NCI-H2227 treated with DMSO at 0.1 percent for 48 hours (cell line): ENCODE measurements at regions not wholly inside any gene's neighbourhood (a gene's known extent, or its start where the extent isn't known, plus 50 kb on each side); places are given as distances from the start of the nearest gene placed in this dataset.
"Not testable (repeated sequence)": the region's sequence is repeated elsewhere in the genome, so short reads cannot be mapped to it uniquely, and the experiment has no call there.

Experiments used
- DNase-seq: peaks from one replicate; lab custom pipeline; 2025; lab: John Stamatoyannopoulos, UW

DNA sequence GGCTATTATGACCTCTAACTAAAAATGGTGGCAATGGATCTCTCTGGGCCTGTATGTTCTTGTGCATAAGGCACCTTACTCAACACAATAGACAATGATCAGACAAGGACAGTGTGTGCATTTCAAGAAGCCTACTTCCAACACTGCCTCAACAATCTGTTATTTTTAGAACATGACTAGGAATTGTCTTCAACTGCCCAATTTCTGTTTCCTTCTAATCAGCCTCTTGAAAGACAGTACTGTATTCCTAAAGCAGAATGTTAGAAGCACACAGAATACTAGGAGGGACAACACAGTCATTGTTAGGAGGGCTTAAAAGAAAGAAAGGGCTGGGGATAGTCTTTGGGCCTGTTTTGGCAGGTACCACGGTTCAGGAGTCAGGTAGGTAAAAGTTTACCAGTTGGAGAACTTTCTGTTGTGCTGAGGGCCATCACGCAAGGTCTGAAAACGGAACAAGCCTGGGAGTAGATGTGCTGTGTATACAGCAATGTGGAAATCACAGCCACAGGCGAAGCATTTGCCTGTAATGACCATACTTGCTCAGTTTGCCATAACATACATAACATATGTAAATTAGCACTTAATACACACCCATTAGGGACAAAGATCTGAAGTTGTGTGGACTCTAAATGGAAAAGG is 100.8 kb upstream of the ATXN3L start:
- DNase-seq: no peak

DNA sequence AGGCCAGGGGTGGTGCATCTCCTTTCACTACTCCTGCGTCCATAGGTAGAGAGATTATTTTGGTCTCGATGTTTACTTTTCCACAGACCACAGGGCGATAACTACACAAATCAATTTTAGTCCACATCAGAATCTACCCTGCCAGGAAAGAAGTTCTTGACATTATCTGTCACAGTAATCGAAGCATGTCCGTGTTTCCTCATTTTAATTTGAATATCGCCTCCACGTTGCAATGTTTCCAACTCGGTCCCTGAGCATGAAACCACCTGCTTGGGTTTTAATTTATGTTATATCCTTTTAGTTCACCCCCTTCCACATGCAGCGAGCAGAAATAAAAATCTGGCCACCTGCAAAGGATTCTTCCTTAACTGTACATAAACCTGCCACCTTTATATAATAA is 100.1 kb upstream of the ATXN3L start:
- no peak for DNase-seq

DNA sequence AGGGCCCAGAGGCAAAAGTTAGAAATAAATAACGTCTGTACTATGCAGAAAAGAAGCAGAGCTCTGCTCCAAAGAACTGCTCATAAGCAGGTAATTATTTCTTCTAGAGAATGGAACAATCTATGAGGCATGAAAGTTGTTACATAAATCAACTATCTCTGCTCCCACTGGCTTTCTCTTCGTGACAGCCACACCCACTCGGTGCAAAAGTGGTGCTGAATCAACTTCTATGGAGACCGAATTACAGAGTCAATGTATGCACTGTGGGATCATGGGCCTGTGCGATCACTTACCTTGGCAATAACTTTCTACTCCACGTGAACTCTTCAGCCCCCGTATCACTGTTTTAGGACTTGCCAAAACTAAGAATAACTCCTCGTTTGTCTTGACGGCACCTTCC is 99.4 kb upstream of the ATXN3L start:
- DNase-seq: no peak

DNA sequence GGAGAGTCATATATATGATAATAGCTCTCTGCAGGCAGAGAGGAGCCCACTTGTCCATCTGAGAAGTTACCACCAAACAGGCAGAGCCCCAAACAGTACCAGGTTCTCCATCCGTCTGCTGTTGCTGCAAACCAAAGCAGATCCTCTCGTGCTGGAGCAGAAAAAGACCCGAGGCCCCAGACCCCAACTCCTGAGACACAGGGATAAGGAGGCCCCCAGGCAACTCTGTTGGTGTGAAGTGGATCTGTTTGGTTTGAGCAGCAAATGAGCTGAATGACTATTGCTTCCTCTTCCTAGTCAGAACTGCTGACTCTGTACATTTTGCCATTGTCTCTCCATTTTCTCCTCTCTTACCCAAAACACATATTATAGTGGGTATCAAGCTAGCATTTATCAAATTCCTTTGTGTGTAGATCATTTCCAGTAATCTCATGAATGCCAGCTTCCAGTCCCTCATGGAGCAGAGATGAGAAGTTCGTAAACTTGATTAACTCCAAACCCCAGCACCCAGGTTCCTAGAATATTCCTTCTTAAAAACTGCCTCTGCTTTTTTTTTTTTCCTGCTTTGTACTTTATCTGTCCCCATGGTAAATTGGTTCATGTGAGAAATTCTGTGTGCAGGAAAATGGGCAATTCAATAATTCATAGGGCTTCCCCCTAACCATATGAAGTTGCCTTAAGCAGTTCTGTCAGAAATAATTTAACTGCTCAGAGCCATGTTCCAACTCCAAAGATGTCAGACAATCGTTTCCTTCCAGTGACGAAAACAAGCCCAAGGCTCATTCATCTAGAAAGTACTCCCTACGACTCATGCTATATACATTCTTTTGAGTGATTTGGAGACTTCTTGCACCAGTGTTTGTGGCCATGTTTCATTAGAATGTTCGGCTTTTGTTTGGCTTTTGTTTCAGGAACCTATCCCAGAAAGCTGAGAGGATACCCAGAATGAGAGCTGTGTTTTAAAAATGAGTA is 98.6 kb upstream of the ATXN3L start:
- no peak for DNase-seq

DNA sequence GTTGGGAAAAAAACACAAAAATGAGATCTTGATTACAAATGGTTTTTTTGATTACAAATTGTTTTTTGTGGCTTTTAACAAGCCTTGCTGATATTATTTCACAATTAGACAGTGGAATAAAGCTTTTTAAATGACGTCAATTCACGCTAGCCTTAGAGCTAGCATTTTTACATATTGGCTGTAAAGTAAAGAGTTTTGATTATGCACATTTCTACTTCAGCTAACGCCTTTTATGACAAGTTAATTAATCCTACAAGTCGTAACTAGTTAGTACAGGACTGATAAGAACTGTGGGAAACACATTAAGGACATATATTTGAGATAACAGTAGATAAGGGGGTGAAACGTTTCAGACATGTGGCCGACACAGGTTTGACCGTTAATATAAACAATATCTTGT is 95.7 kb upstream of the ATXN3L start:
- DNase-seq: no peak

DNA sequence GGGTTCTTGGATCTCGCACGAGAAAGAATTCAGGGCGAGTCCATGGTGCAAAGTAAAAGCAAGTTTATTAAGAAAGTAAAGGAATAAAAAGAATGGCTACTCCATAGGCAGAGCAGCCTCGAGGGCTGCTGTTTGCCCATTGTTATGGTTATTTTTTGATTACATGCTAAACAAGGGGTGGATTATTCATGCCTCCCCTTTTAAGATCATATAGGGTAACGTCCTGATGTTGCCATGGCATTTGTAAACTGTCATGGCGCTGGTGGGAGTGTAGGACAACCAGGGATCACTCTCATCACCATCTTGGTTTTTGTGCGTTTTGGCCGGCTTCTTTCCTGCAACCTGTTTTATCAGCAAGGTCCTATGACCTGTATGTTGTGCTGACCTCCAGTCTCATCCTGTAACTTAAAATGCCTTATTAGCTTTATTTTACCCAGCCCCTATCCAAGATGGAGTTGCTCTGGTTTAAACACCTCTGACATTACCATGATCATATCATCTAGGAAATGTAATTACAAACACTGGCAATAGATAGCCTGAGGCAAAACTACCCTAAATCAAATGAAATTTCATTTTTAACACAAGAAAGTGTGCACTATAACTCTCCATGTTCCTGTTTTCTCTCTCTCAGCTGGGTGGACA is 94.3 kb upstream of the ATXN3L start:
- DNase-seq: no peak

DNA sequence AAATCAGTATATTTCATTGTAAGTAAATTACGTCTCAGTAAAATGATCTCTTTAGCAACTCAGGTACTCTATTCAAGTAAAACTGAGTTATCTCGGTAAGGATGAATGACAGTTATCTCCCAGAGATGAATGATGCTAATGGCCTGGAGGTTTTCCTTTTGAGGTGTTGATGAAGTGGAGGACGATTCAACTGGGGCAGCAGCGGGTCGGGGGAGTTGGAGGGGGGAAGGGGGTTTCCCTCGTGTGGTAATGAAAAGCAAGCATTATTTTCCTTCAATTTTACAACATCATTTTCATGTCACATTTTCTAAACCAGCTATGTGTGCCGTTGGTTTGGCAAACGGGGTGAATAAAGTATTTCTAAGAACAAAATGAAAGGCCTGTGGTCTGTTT is 92.4 kb upstream of the ATXN3L start:
- DNase-seq: no peak

DNA sequence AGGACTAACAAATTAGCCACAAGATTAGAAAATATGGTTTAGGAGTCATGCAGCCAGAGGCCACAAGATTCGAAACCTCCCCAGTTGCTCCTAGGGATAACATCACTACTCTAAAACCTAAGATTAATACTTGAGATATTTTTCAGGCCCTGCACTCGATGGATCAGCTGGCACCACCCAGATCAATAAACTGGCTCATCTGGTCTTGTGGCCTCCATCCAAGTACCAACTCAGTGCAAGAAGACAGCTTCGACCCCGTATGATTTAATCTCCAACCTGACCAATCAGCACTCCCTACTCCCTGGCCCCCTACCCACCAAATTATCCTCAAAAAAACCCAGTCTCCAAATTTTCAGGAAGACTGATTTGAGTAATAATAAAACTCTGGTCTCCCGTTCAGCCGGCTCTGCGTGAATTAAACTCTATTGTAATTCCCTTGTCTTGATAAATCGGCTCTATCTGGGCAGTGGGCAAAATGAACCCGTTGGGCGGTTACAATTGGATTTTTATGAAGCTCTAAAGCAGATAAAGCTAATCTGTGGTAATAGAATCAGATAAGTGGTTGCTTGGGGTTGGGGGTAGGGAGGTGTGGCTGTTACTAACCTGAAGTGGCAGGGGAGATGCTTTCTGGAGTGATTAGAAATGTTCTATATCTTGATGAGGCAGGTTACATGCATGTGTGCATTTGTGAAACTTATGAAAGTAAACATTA is 91.8 kb upstream of the ATXN3L start:
- DNase-seq: peak; percentile 35

DNA sequence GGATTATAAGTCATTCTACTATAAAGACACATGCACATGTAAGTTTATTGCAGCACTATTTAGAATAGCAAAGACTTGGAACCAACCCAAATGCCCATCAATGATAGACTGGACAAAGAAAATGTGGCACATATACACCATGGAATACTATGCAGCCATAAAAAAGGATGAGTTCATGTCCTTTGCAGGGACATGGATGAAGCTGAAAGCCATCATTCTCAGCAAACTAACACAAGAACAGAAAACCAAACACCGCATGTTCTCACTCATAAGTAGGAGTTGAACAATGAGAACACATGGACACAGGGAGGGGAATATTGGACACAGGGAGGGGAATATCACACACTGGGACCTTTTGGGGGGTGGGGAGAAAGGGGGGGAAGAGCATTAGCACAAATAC is 88.7 kb upstream of the ATXN3L start:
- not testable (repeated sequence) for DNase-seq

DNA sequence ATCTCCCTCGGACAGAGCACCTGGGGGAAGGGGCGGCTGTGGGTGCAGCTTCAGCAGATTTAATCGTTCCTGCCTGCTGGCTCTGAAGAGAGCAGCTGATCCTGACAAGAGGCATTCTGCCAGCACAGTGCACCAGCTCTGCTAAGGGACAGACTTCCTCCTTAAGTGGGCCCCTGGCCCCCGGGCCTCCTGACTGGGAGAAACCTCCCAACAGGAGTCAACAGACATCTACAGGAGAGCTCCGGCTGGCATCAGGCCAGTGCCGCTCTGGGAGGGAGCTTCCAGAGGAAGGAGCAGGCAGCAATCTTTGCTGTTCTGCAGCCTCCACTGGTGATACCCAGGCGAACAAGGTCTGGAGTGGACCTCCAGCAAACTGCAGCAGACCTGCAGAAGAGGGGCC is 84.9 kb upstream of the ATXN3L start:
- DNase-seq: not testable (repeated sequence)

DNA sequence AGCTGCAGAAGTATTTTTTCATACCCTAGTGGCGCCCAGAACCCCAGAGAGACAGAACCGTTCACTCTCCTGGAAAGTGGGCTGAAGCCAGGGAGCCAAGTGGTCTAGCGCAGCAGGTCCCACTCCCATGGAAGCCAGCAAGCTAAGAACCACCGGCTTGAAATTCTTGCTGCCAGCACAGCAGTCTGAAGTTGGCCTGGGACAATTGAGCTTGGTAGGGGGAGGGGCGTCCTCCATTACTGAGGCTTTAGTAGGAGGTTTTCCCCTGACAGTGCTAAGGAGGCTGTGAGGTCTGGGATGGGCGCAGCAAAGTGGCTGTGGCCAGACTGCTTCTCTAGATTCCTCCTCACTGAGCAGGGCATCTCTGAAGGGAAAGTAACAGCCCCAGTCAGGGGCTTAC is 84.5 kb upstream of the ATXN3L start:
- no peak for DNase-seq

DNA sequence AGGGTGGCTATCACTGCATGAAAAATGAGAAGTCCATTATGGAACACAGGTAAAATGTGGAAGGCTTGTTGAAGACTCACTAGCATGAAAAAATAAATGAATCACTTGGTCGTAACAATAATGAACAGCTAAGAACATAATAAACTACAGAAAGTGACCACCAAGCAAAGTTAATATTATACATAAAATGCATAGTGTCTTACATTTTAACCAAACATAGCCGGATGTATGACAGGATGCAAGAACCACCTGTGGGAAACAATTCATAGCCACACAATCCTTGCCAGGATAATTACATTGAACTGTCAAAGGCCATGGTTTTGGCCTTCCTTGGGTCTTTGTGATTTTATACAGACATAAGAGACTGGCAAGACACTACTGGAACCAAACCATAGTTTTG is 81.9 kb upstream of the ATXN3L start:
- no peak for DNase-seq

DNA sequence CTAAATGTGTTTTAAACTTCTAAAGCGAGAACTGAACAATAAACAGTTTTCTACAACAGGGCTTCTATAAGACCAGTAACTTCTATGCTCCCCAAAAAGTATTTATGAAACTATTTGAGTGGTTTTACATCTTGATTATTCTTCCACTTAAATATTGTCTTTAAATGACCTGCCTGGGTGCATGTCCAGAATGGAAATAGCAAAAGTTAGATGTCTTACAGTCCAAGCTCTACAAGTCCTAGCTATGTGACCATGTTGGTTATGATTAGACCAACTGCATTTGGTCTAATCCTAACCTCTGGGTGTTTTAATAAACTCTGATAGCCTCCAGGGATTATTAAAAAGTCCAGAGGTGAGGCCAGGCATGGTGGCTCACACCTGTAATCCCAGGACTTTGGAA is 79.0 kb upstream of the ATXN3L start:
- DNase-seq: no peak

DNA sequence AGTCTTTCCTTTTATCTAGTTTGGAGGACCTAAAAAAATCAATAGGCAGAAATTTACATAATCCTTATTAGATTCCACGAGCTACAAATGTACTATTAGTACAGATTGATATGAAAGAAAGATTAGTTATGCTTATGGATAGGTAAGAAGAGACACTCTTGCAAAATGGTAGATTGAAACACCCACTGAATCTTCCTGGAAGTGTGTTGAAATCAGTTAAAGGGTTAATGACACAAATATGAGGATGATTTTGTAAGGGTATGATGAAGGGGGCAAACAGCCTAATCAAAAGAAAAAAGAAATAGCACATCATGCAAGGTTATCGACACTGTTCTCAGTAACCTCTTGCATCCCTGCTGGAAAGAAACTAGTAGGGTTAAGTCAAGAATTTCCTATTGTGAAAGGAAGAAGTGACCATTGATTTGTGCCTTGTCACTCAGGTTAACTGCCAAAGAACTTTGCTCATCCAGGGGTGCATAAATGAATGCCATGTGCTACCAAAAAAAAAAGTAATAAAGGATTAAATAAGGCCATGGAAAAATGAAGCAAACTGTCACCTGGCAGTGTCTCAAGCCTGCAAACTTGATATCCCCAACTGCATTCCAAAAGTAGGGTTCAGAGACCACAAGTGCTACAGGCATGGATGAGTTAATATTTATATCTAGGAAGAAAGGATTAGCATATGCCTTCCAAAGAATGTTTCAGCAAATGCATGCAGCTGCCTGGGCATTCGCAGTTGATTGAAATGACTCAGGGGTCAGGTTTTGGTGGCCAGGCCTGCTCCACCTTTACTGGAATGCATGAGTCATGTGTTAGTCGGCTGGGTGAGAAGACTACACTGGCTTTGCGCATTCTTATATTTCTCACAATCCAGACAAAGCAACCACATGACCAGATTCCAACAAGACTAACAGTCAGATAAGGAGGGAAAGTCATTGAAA is 78.3 kb upstream of the ATXN3L start:
- no peak for DNase-seq

DNA sequence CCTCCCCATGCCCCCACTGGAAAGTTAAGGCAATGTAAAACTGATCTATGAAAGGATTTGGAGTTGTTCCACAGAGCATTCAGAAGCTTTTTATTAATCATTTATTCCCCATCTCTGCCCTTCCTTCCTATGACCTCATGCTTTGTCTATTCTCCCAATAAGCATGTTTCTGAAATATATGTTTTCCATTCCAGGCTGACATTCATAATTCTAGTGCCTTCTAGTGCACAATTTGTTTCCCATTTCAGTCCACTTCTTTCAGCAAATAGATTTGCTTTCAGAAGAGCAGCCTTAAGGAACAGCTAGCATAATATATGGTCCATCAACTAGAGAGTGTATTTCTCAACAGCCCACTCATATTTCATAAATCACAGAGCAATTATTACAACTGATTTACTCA is 77.1 kb upstream of the ATXN3L start:
- no peak for DNase-seq

DNA sequence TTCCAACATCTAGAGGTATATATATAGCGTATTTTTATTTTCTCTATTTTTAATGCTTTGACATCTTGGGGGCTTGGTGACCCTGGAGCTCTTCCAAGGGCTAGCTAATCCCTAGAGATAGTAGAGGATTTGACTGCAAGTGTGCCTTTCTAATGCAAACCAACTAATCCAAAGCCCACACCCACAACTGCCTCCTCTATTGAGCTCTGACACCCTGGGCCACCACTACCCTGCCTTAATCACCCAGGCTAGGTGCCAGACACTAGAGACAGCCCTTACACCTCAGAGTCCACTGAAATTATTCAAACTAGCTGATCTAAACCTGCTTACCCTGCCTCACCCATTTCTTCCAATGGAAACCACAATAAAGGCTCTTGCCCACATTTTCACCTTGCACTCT is 69.6 kb upstream of the ATXN3L start:
- DNase-seq: no peak

DNA sequence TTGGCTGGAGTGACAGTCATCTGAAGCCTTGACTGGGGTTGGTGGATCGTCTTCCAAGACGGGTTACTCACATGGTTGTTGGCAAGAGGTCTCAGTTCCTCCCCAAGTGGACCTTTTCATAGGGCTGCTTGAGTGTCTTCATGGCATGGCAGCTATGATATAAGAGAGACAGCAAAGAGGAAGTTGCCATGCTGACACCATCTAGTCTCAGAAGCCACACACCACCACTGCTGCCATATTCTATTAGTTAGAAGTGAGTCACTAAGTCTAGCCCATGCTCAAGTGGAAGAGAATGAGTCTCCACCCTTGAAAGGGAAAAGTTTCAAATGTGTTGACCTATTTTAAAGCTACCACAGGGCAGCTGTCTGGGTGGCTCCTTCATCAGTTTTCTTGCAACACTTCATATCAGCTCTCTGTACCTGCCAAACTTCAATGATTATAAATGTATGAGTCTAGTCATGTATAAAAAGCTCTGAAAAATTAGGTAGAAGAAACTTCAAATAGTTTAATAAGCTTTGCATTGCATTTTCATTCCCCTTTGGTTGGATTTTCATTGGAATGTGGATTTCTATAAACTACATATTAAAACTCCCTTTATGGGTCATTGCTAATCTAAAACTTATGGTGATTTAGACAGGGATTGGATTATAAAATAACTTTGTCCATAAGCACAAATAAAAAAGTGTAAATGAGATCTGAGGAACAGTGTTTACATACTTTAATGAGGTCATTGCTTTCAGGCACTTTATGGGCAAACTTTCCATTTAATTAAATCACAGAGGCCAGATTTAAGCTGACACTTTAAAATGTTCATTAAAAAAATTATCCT is 68.0 kb upstream of the ATXN3L start:
- DNase-seq: no peak

DNA sequence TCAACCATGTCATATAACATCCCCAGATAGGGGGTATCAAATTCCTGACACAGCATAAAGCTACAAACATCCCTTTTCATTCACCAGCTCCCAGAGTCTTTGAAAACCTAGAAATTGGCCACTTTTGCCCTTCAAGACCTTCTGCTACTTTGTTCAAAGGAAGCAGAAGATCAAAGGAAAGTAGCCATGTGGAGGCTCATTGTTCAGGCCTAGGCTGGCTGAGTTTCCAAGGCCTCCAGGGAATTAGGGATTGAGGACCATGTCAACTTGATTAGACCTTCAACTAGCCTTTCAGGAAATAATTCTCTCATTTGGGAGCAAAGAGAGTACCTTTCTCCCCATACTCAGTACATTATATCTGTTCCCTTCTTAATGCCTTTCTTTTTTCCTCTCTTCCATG is 66.8 kb upstream of the ATXN3L start:
- no peak for DNase-seq

DNA sequence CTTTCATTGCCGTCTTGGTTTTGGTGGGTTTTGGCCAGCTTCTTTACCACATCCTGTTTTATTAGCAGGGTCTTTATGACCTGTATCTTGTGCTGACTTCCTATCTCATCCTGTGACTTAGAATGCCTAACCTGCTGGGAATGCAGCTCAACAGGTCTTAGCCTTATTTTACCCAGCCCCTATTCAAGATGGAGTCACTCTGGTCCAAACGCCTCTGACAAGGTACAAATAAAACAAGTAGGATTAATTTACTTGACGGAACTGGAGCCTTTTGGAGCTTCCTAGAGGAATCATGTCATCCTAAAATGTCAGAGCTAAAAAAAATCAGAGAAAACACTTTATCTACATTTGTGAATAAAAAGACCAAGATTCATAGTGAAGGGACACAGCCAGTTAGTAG is 66.2 kb upstream of the ATXN3L start:
- no peak for DNase-seq

DNA sequence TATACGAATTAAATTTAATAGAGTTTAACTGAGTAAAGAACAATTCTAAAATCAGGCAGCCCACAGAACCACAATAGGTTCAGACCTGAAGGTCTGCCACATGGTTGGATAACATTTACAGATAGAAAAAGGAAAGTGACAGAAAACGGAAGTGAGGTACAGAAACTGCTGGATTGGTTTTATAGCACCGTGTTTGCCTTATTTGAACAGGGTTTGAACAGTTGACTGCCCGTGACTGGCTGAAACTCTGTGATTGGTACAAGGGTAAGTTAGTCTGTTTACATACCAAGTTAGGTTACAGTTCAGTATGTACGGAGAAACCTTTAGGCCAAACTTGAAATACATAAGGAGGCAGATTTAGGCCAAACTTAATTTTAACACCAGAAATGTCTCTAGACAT is 64.1 kb upstream of the ATXN3L start:
- DNase-seq: no peak
